ENCODE measurements at regions not wholly inside any gene's neighbourhood (a gene's known extent, or its start where the extent isn't known, plus 50 kb on each side); places are given as distances from the start of the nearest gene placed in this dataset.
"Not testable (repeated sequence)": the region's sequence is repeated elsewhere in the genome, so short reads cannot be mapped to it uniquely, and the experiment has no call there.

DNA sequence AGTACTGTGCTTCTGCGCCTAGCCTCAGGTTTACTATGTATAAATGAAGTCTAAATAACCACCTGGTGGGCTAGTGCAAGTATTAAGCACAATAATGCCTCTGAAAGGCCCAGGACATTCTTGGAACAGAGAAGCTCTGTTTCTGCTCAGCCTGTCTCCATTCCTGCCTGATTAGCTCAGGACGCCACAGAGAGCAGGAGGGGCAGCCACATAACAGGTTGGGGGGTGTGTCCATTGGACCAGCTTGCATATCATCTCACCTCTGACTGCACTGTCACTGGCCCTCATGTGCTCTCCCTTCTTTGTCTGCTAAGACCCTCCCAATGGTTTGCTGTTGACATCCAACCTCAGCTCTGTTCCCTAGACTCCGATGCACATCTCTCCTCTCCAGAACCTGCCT is 52.8 kb upstream of the IKZF1 start:
- DNase-seq (ENCODE audit: low read depth in 3 of 3, low spot score in 1 of 3), result no peak

DNA sequence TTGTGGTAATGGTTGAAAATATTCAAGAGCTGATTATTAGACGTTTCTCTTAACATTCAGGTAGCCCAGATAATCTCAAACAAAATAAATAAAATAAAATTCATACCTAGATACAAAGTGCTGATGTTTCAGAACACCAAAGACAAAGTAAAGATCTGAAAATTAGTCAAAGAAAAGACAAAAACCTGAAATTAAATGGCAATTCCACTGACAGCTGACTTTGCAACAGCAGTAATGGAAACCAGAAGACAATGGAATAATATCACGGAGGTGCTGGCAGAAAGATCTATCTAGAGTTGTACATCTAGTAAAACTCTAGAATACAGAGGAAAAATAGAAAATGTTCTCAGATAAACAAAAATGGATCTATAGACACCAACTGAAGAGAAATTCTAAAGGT is 58.0 kb upstream of the IKZF1 start:
- DNase-seq (ENCODE audit: low read depth in 3 of 3, low spot score in 1 of 3), result no peak

DNA sequence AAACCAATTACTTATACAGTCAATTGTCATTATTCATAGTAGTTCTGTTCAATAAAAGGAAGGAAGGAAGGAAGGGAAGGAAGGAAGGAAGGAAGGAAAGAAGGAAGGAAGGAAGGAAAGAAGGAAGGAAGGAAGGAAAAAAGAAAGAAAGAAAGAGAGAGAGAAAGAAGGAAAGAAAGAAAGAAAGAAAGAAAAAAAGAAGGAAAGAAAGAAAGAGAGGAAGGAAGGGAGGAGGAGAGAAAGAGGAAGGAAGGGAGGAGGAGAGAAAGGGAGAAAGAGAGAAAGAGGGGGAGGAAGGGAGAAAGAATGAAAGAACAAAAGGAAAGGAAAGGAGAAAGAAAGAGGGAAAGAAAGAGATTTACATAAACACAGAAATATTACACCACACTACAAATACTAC is 62.4 kb upstream of the IKZF1 start:
- DNase-seq (ENCODE audit: low read depth in 3 of 3, low spot score in 1 of 3), result not testable (repeated sequence)

DNA sequence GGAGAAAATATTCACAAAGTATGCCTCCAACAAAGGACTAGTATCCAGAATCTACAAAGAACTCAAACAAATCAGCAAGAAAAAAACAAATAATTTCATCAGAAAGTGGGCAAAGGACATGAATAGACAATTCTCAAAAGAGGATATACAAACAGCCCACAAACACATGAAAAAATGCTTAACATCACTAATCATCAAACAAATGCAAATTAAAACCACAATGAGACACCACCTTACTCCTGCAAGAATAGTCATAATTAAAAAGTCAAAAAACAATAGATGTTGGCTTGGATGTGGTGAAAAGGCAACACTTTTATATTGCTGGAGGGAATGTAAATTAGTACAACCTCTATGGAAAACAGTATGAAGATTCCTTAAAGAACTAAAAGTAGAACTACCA is 63.8 kb upstream of the IKZF1 start:
- not testable (repeated sequence) for DNase-seq (ENCODE audit: low read depth in 3 of 3, low spot score in 1 of 3)

DNA sequence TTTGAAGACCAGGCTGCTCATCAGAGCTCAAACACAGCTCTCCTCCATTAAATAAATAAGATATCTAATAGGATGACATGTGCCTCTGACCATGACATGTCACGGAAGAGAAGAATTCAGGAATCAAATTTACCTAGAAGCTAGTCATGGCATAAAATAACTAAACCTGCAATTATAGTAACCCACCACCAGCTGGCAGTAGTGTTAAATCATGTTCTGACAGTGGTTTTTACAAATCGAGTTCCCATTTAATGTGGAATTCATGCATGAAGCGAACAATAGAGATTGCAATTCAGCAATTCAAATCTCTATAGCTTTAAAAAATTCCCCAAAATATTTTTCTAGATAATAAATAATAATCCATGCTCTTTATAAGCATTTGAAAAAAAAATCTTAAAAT is 74.6 kb upstream of the IKZF1 start:
- DNase-seq (ENCODE audit: low read depth in 3 of 3, low spot score in 1 of 3), result no peak

DNA sequence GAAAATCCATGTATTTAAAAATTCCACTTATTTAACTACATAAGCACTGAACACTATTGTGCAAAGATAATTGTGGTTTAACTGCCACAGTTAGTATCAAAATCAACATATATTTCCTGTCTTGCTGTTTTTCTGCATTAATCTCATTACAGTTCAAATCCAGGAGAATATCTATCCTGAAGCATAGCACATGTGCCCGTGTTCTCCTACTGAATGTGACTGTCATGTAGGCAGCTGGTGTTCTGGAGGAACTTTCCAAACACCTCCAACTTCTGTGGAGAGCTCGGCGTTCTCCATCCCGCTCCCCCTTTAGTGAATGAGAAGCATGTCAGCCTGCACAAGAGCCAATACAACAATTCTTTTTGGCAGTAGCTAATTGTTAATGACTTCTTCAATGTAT is 76.4 kb upstream of the IKZF1 start:
- no peak for DNase-seq (ENCODE audit: low read depth in 3 of 3, low spot score in 1 of 3)

DNA sequence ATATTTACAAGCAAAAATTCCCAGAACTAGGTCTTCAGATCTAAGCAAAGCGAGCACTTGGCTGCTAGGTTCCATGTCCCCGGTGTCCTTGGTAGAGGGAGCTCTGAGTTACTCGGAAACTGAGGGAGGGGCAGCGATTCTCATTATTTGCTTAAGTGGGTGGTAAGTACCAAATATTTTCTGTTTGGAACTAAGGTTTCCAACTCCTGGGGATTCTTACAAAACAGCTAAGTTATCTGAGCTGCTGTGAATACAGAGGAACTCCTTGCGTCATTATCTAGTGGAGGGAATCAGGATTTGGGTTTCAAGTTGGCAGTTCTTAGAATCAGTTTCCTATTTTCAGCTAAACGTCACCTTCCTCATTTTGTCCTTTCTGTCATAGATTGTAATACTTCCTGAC is 76.8 kb upstream of the IKZF1 start:
- no peak for DNase-seq (ENCODE audit: low read depth in 3 of 3, low spot score in 1 of 3)

DNA sequence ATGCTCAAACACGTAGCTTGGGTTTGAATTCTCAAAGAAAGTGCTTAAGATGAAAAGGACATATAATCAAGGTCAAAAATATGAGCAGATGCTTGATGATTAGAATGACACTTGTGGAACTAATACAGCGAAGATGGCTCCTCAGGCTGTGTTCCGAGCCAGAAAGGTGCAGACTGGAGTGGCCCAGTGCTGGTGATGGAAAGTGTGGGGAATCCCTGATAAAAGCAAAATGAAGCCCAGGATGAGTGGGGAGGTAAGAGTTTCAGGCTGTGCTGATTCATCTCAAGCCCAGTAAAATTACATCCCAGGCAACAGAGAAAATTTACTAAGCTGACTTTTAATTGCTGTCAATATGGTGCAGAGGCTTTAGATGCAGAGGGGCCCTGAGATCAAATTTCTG is 77.8 kb upstream of the IKZF1 start:
- no peak for DNase-seq (ENCODE audit: low read depth in 3 of 3, low spot score in 1 of 3)

DNA sequence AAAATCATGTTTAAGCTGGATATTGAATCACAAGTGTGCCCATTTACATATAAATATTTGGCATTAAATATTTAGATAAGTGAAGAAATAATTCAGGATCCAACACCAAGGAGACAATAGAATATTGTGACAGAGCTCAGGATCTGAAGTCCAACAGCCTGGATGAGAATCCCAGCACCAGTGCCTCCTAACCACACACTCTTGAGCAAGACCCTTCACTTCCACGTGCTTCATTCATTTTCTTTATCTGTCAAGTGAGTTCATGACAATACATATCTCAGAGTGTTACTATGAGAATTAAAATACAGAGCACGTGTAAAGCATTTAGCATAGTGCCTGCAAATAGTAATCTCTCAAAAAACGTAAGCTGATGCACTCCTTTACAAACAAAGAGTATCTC is 78.4 kb upstream of the IKZF1 start:
- no peak for DNase-seq (ENCODE audit: low read depth in 3 of 3, low spot score in 1 of 3)

DNA sequence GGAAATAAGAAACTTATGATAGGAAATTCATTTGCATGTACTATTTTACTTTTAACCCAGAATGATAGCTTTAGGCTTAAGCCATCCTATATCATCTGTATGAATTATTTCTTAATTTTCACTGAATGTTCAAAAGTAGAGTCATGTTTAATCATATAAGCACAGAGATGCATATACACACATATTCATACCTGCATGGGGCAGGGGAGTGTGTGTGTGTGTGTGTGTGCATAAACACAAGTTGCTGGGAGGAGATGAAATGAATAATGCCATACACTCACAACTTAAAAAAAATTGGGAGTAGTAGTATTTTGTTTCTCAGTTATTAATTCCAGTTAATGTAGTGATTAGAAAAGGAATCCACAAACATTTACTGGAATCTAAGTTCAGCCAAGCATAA is 83.1 kb upstream of the IKZF1 start:
- no peak for DNase-seq (ENCODE audit: low read depth in 3 of 3, low spot score in 1 of 3)

DNA sequence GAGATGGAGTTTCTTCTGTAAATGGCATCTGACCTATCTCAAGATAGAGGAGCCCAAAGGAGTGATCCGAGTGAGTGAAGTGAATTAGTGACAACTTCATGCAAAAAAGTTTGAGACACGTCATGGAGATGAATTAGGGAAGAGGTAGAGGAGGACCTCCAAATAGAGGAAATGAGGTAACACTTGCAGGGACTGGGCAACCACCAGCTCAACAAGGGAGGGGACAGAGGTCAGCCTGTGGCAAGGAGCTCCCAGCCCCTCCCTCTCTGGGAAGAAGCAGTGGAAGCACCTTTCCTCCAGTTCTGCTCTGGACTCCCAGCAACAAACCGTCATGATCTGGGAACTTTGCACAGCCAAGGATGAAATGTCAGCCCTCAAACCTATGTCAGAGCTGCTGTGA is 83.5 kb upstream of the IKZF1 start:
- DNase-seq (ENCODE audit: low read depth in 3 of 3, low spot score in 1 of 3), result no peak

DNA sequence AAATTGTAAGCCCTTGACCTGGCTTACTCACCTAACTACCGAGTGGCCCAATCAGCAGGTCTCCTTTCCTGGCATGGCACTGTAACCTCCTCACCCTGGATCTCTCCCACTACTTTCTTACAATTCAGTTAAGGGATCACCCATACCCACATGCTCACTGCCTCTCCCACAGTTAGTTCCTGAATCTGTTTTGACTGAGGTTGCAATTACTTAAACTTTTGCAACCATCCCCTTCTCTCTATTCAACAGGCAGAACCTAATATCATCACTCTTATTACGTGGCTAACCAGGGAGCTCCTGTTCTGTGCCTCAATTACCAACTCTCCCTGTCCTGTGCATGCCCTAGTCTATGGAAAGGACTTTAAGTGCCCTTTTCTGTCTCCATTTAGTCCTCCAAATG is 84.2 kb upstream of the IKZF1 start:
- DNase-seq (ENCODE audit: low read depth in 3 of 3, low spot score in 1 of 3), result no peak

DNA sequence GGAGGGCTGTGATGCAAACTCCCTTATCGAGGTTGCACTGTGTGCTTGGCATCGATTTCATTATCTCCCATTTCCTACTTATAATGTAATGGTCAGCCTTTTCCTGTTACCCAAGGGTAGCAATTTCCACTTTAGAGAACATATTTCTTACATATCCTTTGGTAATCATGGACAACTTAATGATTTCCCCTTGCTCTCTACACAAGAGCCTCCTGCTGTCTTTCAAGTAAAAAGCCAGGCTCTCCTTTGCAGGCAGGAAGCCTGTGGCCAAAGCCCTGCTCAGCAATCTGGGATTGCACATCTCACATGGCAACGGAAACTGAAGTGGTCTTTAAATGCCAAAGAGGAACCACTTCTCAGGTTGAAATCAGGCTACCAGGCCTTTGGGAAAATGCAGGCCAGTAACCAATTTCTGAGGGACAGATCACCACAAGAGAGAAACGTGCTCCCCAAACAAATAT is 86.7 kb upstream of the IKZF1 start:
- no peak for DNase-seq (ENCODE audit: low read depth in 3 of 3, low spot score in 1 of 3)

DNA sequence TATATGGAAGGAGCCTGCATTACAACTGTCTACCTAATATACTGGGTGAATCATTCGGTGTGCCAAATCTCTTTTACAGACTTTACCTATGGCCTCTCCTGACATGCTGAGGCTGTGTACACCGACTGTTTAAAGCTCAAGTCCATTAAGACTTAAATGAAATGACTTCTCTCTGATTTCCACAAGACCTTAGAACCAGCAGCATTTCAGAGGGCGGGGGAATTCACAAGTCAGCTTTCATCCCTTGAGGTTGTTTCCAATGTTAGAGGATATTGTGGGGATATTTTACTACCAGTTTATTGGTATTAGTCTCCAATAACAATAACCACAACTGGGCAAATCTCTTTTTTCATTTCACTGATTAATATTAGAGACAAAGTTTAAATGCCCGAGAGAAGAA is 87.1 kb upstream of the IKZF1 start:
- DNase-seq (ENCODE audit: low read depth in 3 of 3, low spot score in 1 of 3), result no peak

DNA sequence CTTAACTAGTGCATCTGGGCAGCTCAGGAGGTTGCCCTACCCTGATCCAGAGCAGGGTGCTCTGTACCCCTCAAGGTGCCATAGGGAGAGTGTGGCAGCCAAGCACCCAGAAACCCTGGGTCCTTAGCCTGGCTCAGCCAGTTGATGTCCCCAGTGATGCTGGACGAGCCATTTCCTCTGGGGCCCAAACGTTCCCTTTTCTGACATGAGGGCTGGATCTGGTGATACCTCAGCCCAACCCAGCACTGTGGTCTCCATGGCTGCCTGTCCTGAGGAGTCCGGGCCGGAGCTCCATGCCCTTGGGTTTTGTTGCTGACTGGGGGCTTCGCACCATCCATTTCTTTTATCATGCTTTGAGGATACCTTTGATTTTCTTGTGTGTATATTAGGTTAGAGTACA is 87.9 kb upstream of the IKZF1 start:
- no peak for DNase-seq (ENCODE audit: low read depth in 3 of 3, low spot score in 1 of 3)

DNA sequence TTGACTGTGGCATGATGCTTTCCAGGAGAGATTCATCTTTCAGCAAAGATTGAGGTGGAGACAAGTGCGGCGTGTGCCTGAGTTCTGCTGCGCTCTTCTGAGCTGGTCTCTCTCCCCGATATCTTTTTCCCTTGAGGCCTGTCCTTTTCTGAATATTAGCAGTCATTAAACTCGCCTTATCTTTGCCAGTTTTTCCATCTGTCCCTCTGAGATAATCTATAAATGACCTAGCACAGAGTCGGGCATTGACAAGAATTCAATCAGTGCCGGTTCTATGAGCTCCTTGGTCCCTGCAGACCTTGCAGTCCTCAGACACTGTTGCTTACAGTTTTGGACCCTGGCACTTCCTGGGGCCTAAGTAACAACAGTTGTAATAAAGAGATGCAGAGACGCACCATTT is 89.7 kb upstream of the IKZF1 start:
- DNase-seq (ENCODE audit: low read depth in 3 of 3, low spot score in 1 of 3), result no peak

DNA sequence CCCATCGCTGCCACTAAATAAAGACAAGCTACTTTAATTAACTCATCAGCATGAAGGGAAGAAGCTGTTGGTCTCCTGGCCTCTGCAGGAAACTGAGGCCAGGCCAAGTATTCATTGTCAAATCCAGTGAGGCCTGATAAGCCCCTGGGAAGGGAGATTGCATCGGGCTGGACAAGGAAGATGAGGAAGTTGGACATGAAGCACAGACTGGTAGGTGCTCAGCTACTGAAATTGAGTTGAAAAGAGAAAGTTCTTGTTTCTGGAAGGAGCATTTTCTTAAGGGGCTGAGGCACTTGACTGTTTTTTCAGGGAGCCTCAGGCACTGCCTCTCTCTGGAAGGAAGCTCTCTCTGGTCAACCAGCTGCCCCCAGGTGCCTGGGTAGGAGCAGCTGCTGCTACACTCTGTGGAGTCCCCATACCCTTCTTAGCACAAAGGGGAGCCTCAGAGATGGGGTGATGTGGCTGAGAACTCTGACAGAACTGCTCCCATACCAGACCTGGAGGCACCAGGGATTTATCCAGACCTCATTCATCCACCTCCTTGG is 90.3 kb upstream of the IKZF1 start:
- DNase-seq (ENCODE audit: low read depth in 3 of 3, low spot score in 1 of 3), result no peak

DNA sequence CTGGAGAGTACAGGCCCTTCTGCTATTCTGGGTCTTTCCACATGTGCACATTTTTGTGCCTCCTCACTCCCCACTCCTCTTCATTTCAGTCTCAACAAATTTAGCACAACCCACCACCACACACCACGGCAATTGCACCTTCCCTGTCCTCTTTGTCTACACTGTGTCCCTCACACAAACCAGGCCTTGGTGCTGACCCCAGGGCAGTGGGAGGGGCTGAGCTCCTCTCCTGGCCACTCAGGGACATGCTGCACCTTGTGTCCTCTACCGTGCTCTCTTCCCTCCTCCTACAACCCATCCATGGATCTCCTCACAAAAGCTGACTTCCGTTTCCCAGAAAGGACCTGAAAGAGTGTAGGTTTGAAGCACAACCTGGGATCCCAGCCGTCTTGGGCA is 90.9 kb upstream of the IKZF1 start:
- DNase-seq (ENCODE audit: low read depth in 3 of 3, low spot score in 1 of 3), result no peak

DNA sequence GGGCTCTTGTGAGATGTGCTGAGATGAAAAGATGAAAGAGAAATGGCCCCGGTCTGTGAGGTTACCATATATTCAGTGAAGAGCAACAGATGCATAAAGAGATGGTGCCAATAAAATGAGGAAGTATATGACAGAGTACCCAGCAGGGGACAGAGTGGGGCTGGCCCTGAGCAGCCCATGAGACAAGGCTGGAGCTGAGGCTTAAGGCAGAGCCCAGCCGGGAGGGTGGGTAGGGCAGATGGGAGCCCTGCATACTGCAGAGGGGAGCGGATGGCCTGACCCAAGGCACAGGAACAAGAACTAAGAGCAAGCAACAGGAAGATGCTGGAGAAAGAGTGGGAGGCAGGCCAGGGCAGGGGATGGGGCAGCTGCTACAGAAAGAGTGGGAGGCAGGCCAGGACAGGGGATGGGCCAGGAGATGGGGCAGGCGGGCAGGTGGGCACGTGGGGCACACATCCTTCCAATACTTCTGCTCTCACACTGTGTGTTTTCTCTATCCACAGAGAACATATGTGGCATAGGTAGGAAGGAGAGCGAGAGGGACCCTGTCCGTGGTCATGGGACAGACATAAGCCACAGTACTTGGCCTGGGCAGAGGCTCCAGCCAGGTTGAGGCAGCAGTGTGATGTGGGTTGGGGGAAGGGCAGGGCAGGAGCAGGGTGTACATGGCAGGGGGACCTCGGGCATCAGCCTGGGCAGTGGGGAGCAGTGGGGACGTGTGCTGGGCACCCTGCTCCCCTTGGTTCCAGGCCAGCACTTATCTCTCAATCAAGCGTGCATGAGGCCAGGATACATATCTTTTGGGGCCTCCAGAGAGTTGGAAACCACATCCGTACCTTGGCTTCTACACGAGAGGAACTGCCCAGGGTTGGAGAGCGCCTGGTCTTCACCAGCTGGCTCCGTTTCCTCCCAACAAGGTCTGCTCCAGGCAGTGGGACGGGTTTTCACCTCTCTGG is 91.6 kb upstream of the IKZF1 start:
- DNase-seq (ENCODE audit: low read depth in 3 of 3, low spot score in 1 of 3), result no peak

DNA sequence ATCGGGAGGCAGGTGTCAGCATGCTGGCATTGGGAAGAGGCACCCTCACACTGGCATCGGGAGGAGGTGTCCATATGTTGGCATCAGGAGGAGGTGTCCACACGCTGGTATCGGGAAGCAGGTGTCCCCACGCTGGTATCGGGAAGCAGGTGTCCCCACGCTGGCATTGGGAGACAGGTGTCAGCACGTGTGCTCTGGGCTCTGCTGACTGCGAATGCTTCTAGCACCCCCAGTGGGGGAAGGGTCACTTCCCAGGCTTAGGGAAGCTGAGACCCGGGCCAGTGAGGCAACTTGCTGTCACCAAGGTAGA is 92.5 kb upstream of the IKZF1 start:
- no peak for DNase-seq (ENCODE audit: low read depth in 3 of 3, low spot score in 1 of 3)

DNA sequence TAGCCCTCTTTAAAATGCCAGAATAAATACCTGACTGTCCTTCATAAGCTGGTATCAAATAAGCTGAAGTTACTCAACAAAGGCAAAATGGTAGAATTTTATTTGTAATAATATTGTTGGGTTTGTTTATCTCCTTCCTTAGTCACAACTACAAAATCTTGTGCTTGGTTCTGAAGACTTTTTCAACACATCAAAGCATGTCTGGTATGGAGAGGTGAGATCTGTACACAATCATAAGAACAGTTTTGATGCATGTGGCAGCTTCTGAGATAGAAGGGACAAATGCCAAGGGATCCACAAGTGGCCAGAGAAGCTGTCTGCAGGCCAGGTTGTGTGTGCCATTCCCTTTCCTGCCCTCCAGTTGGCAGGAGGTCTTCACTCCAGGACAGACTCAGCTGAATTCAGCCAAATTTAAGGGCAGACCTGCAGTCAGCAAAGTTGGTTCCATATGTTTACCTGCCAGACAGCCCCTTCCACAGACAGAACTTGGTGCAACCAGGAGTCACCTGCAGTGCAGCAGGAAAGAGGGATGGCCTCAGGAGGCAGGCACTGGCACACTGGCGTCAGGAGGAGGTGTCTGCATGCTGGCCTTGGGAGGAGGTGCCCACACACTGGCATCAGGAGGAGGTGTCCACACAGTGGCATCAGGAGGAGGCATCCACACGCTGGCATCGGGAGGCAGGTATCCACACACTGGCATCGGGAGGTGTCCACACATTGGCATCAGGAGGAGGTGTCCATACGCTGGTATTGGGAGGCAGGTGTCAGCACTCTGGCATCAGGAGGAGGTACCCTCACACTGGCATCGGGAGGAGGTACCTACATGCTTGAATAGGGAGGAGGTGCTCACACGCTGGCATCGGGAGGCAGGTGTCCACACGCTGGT is 93.1 kb upstream of the IKZF1 start:
- DNase-seq (ENCODE audit: low read depth in 3 of 3, low spot score in 1 of 3), result no peak

DNA sequence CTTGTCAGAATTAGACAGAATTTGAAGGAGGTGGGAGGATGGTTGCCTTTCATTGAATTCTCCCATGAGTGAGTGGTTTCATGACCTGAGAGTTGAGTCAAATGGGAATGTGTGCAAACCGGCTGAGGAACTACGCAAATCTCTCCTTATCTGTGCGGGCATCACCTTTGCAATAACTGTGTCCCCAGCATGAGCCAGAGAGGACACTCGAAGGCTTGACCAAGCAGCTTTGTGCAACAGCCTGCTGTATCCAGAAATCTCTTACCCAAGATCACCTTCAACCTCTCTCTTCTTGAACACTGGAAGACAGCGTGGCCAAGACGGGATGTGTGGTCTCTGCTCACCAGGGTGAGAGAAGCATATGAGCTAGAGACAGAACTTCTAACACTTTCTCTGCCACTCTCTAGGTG is 93.8 kb upstream of the IKZF1 start:
- DNase-seq (ENCODE audit: low read depth in 3 of 3, low spot score in 1 of 3), result no peak

Measured in stimulated activated CD4-positive, alpha-beta T cell treated with anti-CD3 and anti-CD28 coated beads, TNF-alpha, amount 100 ng/mL, for 1 hour (primary cell).